ENCODE measurements at regions not wholly inside any gene's neighbourhood (a gene's known extent, or its start where the extent isn't known, plus 50 kb on each side); places are given as distances from the start of the nearest gene placed in this dataset.

- TF ChIP-seq CTCF (IDR thresholded peaks at IDR 0.05), result no peak
- Histone ChIP-seq H3K4me1 (no peaks in the 10 kb centered on the region), H3K9me3 (no peaks in the 10 kb centered on the region), H3K27ac (no peak overlapping the region), H3K36me3 (no peaks in the 10 kb centered on the region), H3K4me3 (no peak overlapping the region), H3K27me3 (no peaks in the 10 kb centered on the region)
- DNase-seq, result no peak
- intact Hi-C loops (cut with DNase I; ENCODE audit: low total_unique reads), result no loop called here
Observed at GRCh38 chr6:91386204-91386603, 799.3 kb upstream of the MAP3K7 start.

- no peaks in the 10 kb centered on the region for H3K9me3 ChIP-seq
- H3K27me3 ChIP-seq, result no peaks in the 10 kb centered on the region
- intact Hi-C loops (cut with DNase I; ENCODE audit: low total_unique reads), result no loop called here
- no peaks in the 10 kb centered on the region for H3K4me1 ChIP-seq
- H3K36me3 ChIP-seq, result no peaks in the 10 kb centered on the region
- no peak for DNase-seq
- no peak for TF ChIP-seq CTCF (IDR thresholded peaks at IDR 0.05)
- no peak overlapping the region for H3K4me3 ChIP-seq
- H3K27ac ChIP-seq, result no peak overlapping the region
Observed at GRCh38 chr6:91383207-91383606, 796.3 kb upstream of the MAP3K7 start.

- no peak overlapping the region for H3K27ac ChIP-seq
- intact Hi-C loops (cut with DNase I; ENCODE audit: low total_unique reads), result no loop called here
- H3K9me3 ChIP-seq, result no peaks in the 10 kb centered on the region
- TF ChIP-seq CTCF (IDR thresholded peaks at IDR 0.05), result no peak
- H3K27me3 ChIP-seq, result no peaks in the 10 kb centered on the region
- no peaks in the 10 kb centered on the region for H3K36me3 ChIP-seq
- DNase-seq, result no peak
- no peaks in the 10 kb centered on the region for H3K4me1 ChIP-seq
- no peak overlapping the region for H3K4me3 ChIP-seq
Observed at GRCh38 chr6:91376686-91377085, 789.8 kb upstream of the MAP3K7 start.

- DNase-seq, result no peak
- no peak for TF ChIP-seq CTCF (IDR thresholded peaks at IDR 0.05)
- intact Hi-C loops (cut with DNase I; ENCODE audit: low total_unique reads), result no loop called here
Observed at GRCh38 chr6:91366781-91367180, 779.9 kb upstream of the MAP3K7 start.

GRCh38 chr6:91358986-91359385 is 772.1 kb upstream of the MAP3K7 start:
- DNase-seq, result no peak
- intact Hi-C loops (cut with DNase I; ENCODE audit: low total_unique reads), result no loop called here
- Histone ChIP-seq H3K36me3 (no peaks in the 10 kb centered on the region), H3K4me3 (no peak overlapping the region), H3K4me1 (no peaks in the 10 kb centered on the region), H3K9me3 (no peaks in the 10 kb centered on the region), H3K27me3 (no peaks in the 10 kb centered on the region), H3K27ac (no peak overlapping the region)
- TF ChIP-seq CTCF (IDR thresholded peaks at IDR 0.05), result no peak

More at GRCh38 chr6:91366781-91367180, 779.9 kb upstream of the MAP3K7 start:
- Histone ChIP-seq H3K9me3 (peaks cover 0 to 7% (median 0%) of the 10 kb centered on the region in 3 donors), H3K36me3 (no peaks in the 10 kb centered on the region), H3K4me3 (no peak overlapping the region), H3K27ac (no peak overlapping the region), H3K27me3 (no peaks in the 10 kb centered on the region), H3K4me1 (no peaks in the 10 kb centered on the region)

- Histone ChIP-seq H3K27me3 (no peaks in the 10 kb centered on the region), H3K9me3 (no peaks in the 10 kb centered on the region), H3K36me3 (no peaks in the 10 kb centered on the region), H3K4me3 (no peak overlapping the region), H3K27ac (no peak overlapping the region), H3K4me1 (no peaks in the 10 kb centered on the region)
- intact Hi-C loops (cut with DNase I; ENCODE audit: low total_unique reads), result no loop called here
- no peak for TF ChIP-seq CTCF (IDR thresholded peaks at IDR 0.05)
- no peak for DNase-seq
Observed at GRCh38 chr6:91352878-91353277, 766.0 kb upstream of the MAP3K7 start.
